GM23338 (cell line): ENCODE measurements at regions not wholly inside any gene's neighbourhood (a gene's known extent, or its start where the extent isn't known, plus 50 kb on each side); places are given as distances from the start of the nearest gene placed in this dataset.

Experiments
- ATAC-seq: fragments of 200-7000 bp; cut with Tn5 transposase; 3 replicates; pipeline ENCODE4 v1.9.1; 2020
- DNase-seq: peaks from one replicate; pipeline ENCODE4 v3.0.0-alpha.2; 2015; ENCODE audit warnings: low spot score
- H2AFZ ChIP-seq: fragments of 200-600 bp; sonication (generic); 2 replicates; pipeline ENCODE4 v1.8.0; 2016; ENCODE audit warnings: antibody characterized with exemption, mild to moderate bottlenecking, moderate library complexity
- H3F3A ChIP-seq: fragments of 200-600 bp; sonication (generic); replicated peaks from 2 replicates; pipeline ENCODE4 v1.8.0; 2017; ENCODE audit warnings: antibody characterized with exemption, mixed run types, low read depth
- H3K27ac ChIP-seq: fragments of 200-600 bp; sonication (generic); 2 replicates; pipeline ENCODE4 v1.6.1; 2016; ENCODE audit warnings: low read depth
- H3K27me3 ChIP-seq: fragments of 200-600 bp; sonication (generic); 2 replicates; pipeline ENCODE4 v1.8.0; 2016; ENCODE audit warnings: mild to moderate bottlenecking, mixed run types, moderate library complexity; ENCODE audit not compliant: insufficient read depth
- H3K36me3 ChIP-seq: fragments of 200-600 bp; sonication (generic); 2 replicates; pipeline ENCODE4 v1.8.0; 2016; ENCODE audit warnings: mild to moderate bottlenecking; ENCODE audit not compliant: insufficient read depth
- H3K4me1 ChIP-seq: fragments of 200-600 bp; sonication (generic); 2 replicates; pipeline ENCODE4 v1.8.0; 2016; ENCODE audit warnings: mild to moderate bottlenecking, moderate library complexity; ENCODE audit not compliant: insufficient read depth
- H3K4me2 ChIP-seq: fragments of 200-600 bp; sonication (generic); 2 replicates; pipeline ENCODE4 v1.7.1; 2017; ENCODE audit warnings: mixed run types
- H3K4me3 ChIP-seq: fragments of 200-600 bp; sonication (generic); 2 replicates; pipeline ENCODE4 v1.6.1; 2016; ENCODE audit warnings: mixed run types
- H3K79me2 ChIP-seq: fragments of 200-600 bp; sonication (generic); replicated peaks from 2 replicates; pipeline ENCODE4 v1.8.0; 2017; ENCODE audit warnings: mild to moderate bottlenecking; ENCODE audit not compliant: insufficient read depth
- H3K9me2 ChIP-seq: fragments of 200-600 bp; sonication (generic); 2 replicates; pipeline ENCODE4 v1.8.0; 2017; ENCODE audit not compliant: insufficient read depth
- H4K20me1 ChIP-seq: fragments of 200-600 bp; sonication (generic); replicated peaks from 2 replicates; pipeline ENCODE4 v1.8.0; 2017; ENCODE audit warnings: mild to moderate bottlenecking; ENCODE audit not compliant: insufficient read depth
- H3K27ac Mint-ChIP-seq: 2 replicates; pipeline ENCODE4 v1.8.0; 2020; ENCODE audit warnings: inconsistent platforms, mild to moderate bottlenecking, moderate library complexity, mixed read lengths
- H3K27me3 Mint-ChIP-seq: 3 replicates; pipeline ENCODE4 v1.8.0; 2022; ENCODE audit warnings: low read depth, mild to moderate bottlenecking, moderate library complexity, mixed read lengths, inconsistent platforms; ENCODE audit not compliant: insufficient read depth, poor library complexity
- H3K36me3 Mint-ChIP-seq: 3 replicates; pipeline ENCODE4 v1.8.0; 2021; ENCODE audit warnings: low read depth, mild to moderate bottlenecking, inconsistent platforms, moderate library complexity, mixed read lengths
- H3K4me1 Mint-ChIP-seq: 3 replicates; pipeline ENCODE4 v1.8.0; 2020; ENCODE audit warnings: mild to moderate bottlenecking, inconsistent platforms, mixed read lengths
- H3K4me3 Mint-ChIP-seq: 3 replicates; pipeline ENCODE4 v1.8.0; 2021; ENCODE audit warnings: moderate library complexity, mild to moderate bottlenecking, inconsistent platforms, mixed read lengths
- H3K9me3 Mint-ChIP-seq: 3 replicates; pipeline ENCODE4 v1.8.0; 2020; ENCODE audit warnings: moderate library complexity, mild to moderate bottlenecking, inconsistent platforms, mixed read lengths
- CREB1 ChIP-seq: fragments of 250-450 bp; sonication (Bioruptor Pico); IDR thresholded peaks from 2 replicates; pipeline ENCODE4 v1.5.0; 2020; ENCODE audit warnings: low read depth, mild to moderate bottlenecking, moderate library complexity
- CTCF ChIP-seq, 2 experiments: fragments of 200-600 bp in 1 of 2; sonication (generic) in 1 of 2; conservative IDR thresholded peaks; 2 replicates each; pipeline versions ENCODE4 v1.5.1 to v1.6.1; 2016 to 2017; ENCODE audit warnings: antibody characterized with exemption in 2 of 2, low read depth in 2 of 2, mild to moderate bottlenecking in 2 of 2, moderate library complexity in 1 of 2
- ETS1 ChIP-seq: IDR thresholded peaks from 2 replicates; pipeline ENCODE4 v1.6.1; 2016; ENCODE audit warnings: antibody characterized with exemption
- EZH2 ChIP-seq: fragments of 200-600 bp; sonication (generic); IDR thresholded peaks from one replicate; pipeline ENCODE4 v1.8.0; 2017; ENCODE audit warnings: antibody characterized with exemption, mild to moderate bottlenecking, low read depth; ENCODE audit not compliant: unreplicated experiment
- EZH2phosphoT487 ChIP-seq: fragments of 200-600 bp; sonication (generic); IDR thresholded peaks from one replicate; pipeline ENCODE4 v1.8.1; 2018; ENCODE audit warnings: antibody characterized with exemption; ENCODE audit not compliant: unreplicated experiment
- POLR2AphosphoS5 ChIP-seq: IDR thresholded peaks from 2 replicates; pipeline ENCODE4 v1.6.1; 2016; ENCODE audit warnings: antibody characterized with exemption, low read depth
- REST ChIP-seq: IDR thresholded peaks from one replicate; pipeline ENCODE4 v1.6.1; 2018; ENCODE audit warnings: antibody characterized with exemption; ENCODE audit not compliant: unreplicated experiment
- ZNF114 ChIP-seq: fragments of 250-450 bp; sonication (Bioruptor Pico); IDR thresholded peaks from 2 replicates; pipeline ENCODE4 v1.5.0; 2020; ENCODE audit warnings: mild to moderate bottlenecking, moderate library complexity
- ZNF331 ChIP-seq: fragments of 250-450 bp; sonication (Bioruptor Pico); IDR thresholded peaks from 2 replicates; pipeline ENCODE4 v1.5.0; 2020; ENCODE audit warnings: low read depth, mild to moderate bottlenecking, moderate library complexity
- ZNF462 ChIP-seq: fragments of 250-450 bp; sonication (Bioruptor Pico); IDR thresholded peaks from 2 replicates; pipeline ENCODE4 v1.5.0; 2020; ENCODE audit warnings: mild to moderate bottlenecking, moderate library complexity

GRCh38 chr10:4443419-4443818 lies 382.6 kb upstream of the AKR1E2 start (continued):
- no peak for TF ChIP-seq CTCF (conservative IDR thresholded peaks at IDR 0.05; ENCODE audit: low read depth in 2 of 2)
- no peak for TF ChIP-seq ETS1

- no peak for ATAC-seq
- no peak overlapping the region for H3K4me3 Mint-ChIP-seq
- Histone ChIP-seq H2AFZ (no peak overlapping the region), H3K27me3 (no peaks in the 10 kb centered on the region), H3K4me3 (no peak overlapping the region), H3K27ac (no peak overlapping the region), H4K20me1 (no peaks in the 10 kb centered on the region), H3K79me2 (no peaks in the 10 kb centered on the region), H3K4me1 (no peaks in the 10 kb centered on the region), H3K36me3 (no peaks in the 10 kb centered on the region), H3K9me2 (peaks cover 6% of the 10 kb centered on the region; the same call in 1 of the 2 replicates), H3F3A (no peaks in the 10 kb centered on the region), H3K4me2 (no peak overlapping the region)
- H3K27me3 Mint-ChIP-seq: no peaks in the 10 kb centered on the region
- H3K27ac Mint-ChIP-seq: no peak overlapping the region
- H3K36me3 Mint-ChIP-seq: no peaks in the 10 kb centered on the region
- no peaks in the 10 kb centered on the region for H3K4me1 Mint-ChIP-seq
- DNase-seq: no peak
- H3K9me3 Mint-ChIP-seq: no peaks in the 10 kb centered on the region; the same call in 2 of the 3 replicates
- TF ChIP-seq ZNF462 (CRISPR knock-in tag) (no peak), ETS1 (no peak), ZNF114 (CRISPR knock-in tag) (no peak), CREB1 (CRISPR knock-in tag) (no peak), POLR2AphosphoS5 (no peak), REST (no peak), EZH2phosphoT487 (no peak), EZH2 (no peak), ZNF331 (no peak)
Measured at GRCh38 chr10:4442296-4442695, 383.7 kb upstream of the AKR1E2 start.
